Panc1 (cell line): ENCODE measurements at regions not wholly inside any gene's neighbourhood (a gene's known extent, or its start where the extent isn't known, plus 50 kb on each side); places are given as distances from the start of the nearest gene placed in this dataset.

Experiments
- ATAC-seq: fragments of 200-7000 bp; cut with Tn5 transposase; 2 replicates; pipeline ENCODE4 v1.9.1; 2020; ENCODE audit warnings: mild to moderate bottlenecking, moderate library complexity
- BruUV-seq: library from RNA; stranded (reverse); fragments of 400-500 nt; replicated peaks from 2 replicates; lab custom pipeline; 2021; lab: Mats Ljungman, UMichigan
- CTCF ChIA-PET: fragments of 300-600 bp; sonication (Branson Sonifier 250); formaldehyde crosslinking; loops from one replicate; lab custom pipeline; 2022; ENCODE audit warnings: antibody characterized with exemption; lab: Charles Lee
- POLR2A ChIA-PET: fragments of 300-600 bp; sonication (Branson Sonifier 250); formaldehyde crosslinking; loops from one replicate; lab custom pipeline; 2022; ENCODE audit warnings: antibody characterized with exemption; lab: Charles Lee
- DNase-seq: peaks from one replicate; pipeline ENCODE4 v3.0.0-alpha.2; 2010; ENCODE audit warnings: low read depth, low spot score
- H3K27ac ChIP-seq: 2 replicates; pipeline ENCODE4 v1.5.1; 2011; ENCODE audit warnings: mild to moderate bottlenecking, low read length, inconsistent platforms
- H3K27me3 ChIP-seq: fragments of 200-500 bp; sonication (Bioruptor generic); 2 replicates; pipeline ENCODE4 v1.6.0; 2014; ENCODE audit warnings: low read length, inconsistent platforms; ENCODE audit not compliant: control insufficient read depth, insufficient read depth
- H3K36me3 ChIP-seq: fragments of 200-500 bp; sonication (Bioruptor generic); 2 replicates; pipeline ENCODE4 v1.5.1; 2014; ENCODE audit warnings: inconsistent platforms, mild to moderate bottlenecking, low read length, moderate library complexity; ENCODE audit not compliant: control insufficient read depth, insufficient read depth
- H3K4me1 ChIP-seq: 2 replicates; pipeline ENCODE4 v1.5.1; 2011; ENCODE audit warnings: inconsistent platforms, mild to moderate bottlenecking, low read length, moderate library complexity; ENCODE audit not compliant: control insufficient read depth, insufficient read depth
- H3K4me3 ChIP-seq, 2 experiments: 2 replicates each; pipeline ENCODE4 v1.5.1; 2011 to 2012; ENCODE audit warnings: low read depth in 2 of 2, low read length in 2 of 2, mild to moderate bottlenecking in 2 of 2, inconsistent platforms in 1 of 2, moderate library complexity in 1 of 2
- H3K9me3 ChIP-seq: fragments of 200-500 bp; sonication (Bioruptor generic); 2 replicates; pipeline ENCODE4 v1.5.1; 2014; ENCODE audit warnings: low read depth, mild to moderate bottlenecking, inconsistent platforms, low read length, moderate library complexity; ENCODE audit not compliant: control insufficient read depth, insufficient read depth
- POLR2AphosphoS5 ChIP-seq: IDR thresholded peaks from 2 replicates; pipeline ENCODE4 v1.6.1; 2012; ENCODE audit warnings: mild to moderate bottlenecking, low read depth, low read length, moderate library complexity
- SIN3A ChIP-seq: IDR thresholded peaks from 2 replicates; pipeline ENCODE4 v1.6.1; 2012; ENCODE audit warnings: low read depth, mild to moderate bottlenecking, low read length, moderate library complexity, borderline replicate concordance; ENCODE audit not compliant: insufficient read depth
- TCF7L2 ChIP-seq: IDR thresholded peaks from 2 replicates; pipeline ENCODE4 v1.6.1; 2011; ENCODE audit warnings: mild to moderate bottlenecking, low read depth, low read length, inconsistent platforms
- in situ Hi-C: cut with HindIII; loops from 2 replicates; pipeline ENCODE4 v1.10.0; 2016; ENCODE audit warnings: low sequenced_read_pairs, low pct_unique_long_range_greater_than_20kb
- intact Hi-C: fragments of 100-400 bp; cut with micrococcal nuclease; formaldehyde crosslinking; loops from one replicate; pipeline ENCODE4 v1.10.0; 2022; ENCODE audit not compliant: unreplicated experiment
- TF ChIP-seq, protein P1 (sequence below), 2 experiments: IDR thresholded peaks; 2 replicates each; pipeline ENCODE4 v1.6.1; 2011 to 2012; ENCODE audit warnings: low read depth in 2 of 2, control low read depth in 1 of 2, low read length in 1 of 2, mild to moderate bottlenecking in 1 of 2, moderate library complexity in 1 of 2; ENCODE audit not compliant: insufficient read depth in 1 of 2
- TF ChIP-seq, protein P2 (sequence below): fragments of 450-650 bp; IDR thresholded peaks from 2 replicates; pipeline ENCODE4 v1.5.1; 2017; ENCODE audit warnings: mild to moderate bottlenecking

DNA sequence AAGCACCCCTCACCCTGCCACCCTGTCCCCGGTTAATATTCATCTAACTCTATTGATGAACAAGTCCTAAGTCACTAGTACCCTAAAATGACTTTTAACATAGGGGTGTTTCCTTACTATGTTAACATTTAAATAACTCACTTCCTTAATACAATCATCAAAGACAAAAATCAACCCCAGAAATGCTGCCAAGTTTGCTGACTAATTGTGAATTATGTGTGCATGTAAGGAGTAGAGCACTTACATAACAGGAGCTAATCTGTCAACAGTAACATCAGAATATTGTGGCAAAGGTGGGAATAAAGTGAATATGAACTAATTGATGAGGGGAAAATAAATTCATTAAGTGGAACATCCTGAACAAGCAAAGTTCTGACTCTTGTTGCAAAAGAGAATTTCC lies 81.4 kb upstream of the ERBB4 start:
- no TSS peak for BruUV-seq
- intact Hi-C loops (no loop called here), in situ Hi-C loops (no loop called here)
- no peak for DNase-seq
- Histone ChIP-seq H3K27me3 (no peaks in the 10 kb centered on the region), H3K36me3 (no peaks in the 10 kb centered on the region), H3K4me1 (no peaks in the 10 kb centered on the region), H3K9me3 (no peaks in the 10 kb centered on the region), H3K27ac (no peak overlapping the region), H3K4me3 (no peak overlapping the region)
- POLR2A ChIA-PET = no interaction called here
- no peak for ATAC-seq
- TF ChIP-seq TCF7L2 (no peak), SIN3A (no peak), POLR2AphosphoS5 (no peak)
- TF ChIP-seq, protein P1, sequence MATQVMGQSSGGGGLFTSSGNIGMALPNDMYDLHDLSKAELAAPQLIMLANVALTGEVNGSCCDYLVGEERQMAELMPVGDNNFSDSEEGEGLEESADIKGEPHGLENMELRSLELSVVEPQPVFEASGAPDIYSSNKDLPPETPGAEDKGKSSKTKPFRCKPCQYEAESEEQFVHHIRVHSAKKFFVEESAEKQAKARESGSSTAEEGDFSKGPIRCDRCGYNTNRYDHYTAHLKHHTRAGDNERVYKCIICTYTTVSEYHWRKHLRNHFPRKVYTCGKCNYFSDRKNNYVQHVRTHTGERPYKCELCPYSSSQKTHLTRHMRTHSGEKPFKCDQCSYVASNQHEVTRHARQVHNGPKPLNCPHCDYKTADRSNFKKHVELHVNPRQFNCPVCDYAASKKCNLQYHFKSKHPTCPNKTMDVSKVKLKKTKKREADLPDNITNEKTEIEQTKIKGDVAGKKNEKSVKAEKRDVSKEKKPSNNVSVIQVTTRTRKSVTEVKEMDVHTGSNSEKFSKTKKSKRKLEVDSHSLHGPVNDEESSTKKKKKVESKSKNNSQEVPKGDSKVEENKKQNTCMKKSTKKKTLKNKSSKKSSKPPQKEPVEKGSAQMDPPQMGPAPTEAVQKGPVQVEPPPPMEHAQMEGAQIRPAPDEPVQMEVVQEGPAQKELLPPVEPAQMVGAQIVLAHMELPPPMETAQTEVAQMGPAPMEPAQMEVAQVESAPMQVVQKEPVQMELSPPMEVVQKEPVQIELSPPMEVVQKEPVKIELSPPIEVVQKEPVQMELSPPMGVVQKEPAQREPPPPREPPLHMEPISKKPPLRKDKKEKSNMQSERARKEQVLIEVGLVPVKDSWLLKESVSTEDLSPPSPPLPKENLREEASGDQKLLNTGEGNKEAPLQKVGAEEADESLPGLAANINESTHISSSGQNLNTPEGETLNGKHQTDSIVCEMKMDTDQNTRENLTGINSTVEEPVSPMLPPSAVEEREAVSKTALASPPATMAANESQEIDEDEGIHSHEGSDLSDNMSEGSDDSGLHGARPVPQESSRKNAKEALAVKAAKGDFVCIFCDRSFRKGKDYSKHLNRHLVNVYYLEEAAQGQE (IDR thresholded peaks at IDR 0.05; ENCODE audit: insufficient read depth in 1 of 2, low read depth in 2 of 2, low read length in 1 of 2) = no peak
- TF ChIP-seq, protein P2, sequence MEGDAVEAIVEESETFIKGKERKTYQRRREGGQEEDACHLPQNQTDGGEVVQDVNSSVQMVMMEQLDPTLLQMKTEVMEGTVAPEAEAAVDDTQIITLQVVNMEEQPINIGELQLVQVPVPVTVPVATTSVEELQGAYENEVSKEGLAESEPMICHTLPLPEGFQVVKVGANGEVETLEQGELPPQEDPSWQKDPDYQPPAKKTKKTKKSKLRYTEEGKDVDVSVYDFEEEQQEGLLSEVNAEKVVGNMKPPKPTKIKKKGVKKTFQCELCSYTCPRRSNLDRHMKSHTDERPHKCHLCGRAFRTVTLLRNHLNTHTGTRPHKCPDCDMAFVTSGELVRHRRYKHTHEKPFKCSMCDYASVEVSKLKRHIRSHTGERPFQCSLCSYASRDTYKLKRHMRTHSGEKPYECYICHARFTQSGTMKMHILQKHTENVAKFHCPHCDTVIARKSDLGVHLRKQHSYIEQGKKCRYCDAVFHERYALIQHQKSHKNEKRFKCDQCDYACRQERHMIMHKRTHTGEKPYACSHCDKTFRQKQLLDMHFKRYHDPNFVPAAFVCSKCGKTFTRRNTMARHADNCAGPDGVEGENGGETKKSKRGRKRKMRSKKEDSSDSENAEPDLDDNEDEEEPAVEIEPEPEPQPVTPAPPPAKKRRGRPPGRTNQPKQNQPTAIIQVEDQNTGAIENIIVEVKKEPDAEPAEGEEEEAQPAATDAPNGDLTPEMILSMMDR = no peak
- CTCF ChIA-PET = no interaction called here

DNA sequence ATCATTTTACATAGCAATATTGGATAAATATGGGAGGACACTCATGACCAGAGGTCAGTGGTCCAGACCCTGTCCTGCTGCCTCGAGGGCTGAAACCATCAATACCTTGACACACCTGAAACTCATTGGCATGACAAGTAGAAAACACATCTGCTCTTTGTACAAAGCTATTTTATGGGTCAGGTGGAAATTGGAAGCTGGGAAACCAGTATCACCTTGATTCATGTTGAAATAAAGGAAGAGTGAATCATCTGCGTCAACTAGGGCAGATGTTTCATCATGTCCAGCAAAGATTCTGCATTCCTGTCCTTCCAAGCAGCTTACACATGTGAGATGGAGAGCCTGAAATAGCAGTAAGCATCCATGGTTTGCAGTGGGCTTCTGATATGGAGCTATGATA lies 80.0 kb upstream of the ERBB4 start:
- no peaks in the 10 kb centered on the region for H3K27me3 ChIP-seq
- H3K9me3 ChIP-seq = no peaks in the 10 kb centered on the region
- TF ChIP-seq, protein P1 (IDR thresholded peaks at IDR 0.05; ENCODE audit: insufficient read depth in 1 of 2, low read depth in 2 of 2, low read length in 1 of 2) = no peak
- TF ChIP-seq TCF7L2 (no peak), SIN3A (no peak), POLR2AphosphoS5 (no peak)
- TF ChIP-seq, protein P2 = no peak
- DNase-seq = no peak
- ChIA-PET CTCF (no interaction called here), POLR2A (no interaction called here)
- H3K36me3 ChIP-seq = no peaks in the 10 kb centered on the region
- no TSS peak for BruUV-seq
- H3K27ac ChIP-seq = no peak overlapping the region
- ATAC-seq = no peak
- in situ Hi-C loops (no loop called here), intact Hi-C loops (no loop called here)
- H3K4me3 ChIP-seq = no peak overlapping the region
- H3K4me1 ChIP-seq = no peaks in the 10 kb centered on the region
